Spleen (tissue), 11 donors: ENCODE measurements at regions not wholly inside any gene's neighbourhood (a gene's known extent, or its start where the extent isn't known, plus 50 kb on each side); places are given as distances from the start of the nearest gene placed in this dataset.

ENCODE experiments used
- DNase-seq: peaks from one replicate; pipeline ENCODE4 v3.0.0-alpha.2; 2020
- H3K27ac ChIP-seq, 8 donors: fragments of 200-600 bp; sonication (generic) in 7 of 8; 1 replicate in 4 of 8; 2 replicates in 4 of 8; pipeline versions ENCODE4 v1.5.0 to v1.8.0; 2016 to 2021; ENCODE audit warnings: inconsistent platforms in 4 of 8, mild to moderate bottlenecking in 4 of 8, moderate library complexity in 1 of 8
- H3K27me3 ChIP-seq, 7 donors: fragments of 200-600 bp; sonication (generic) in 6 of 7; replicated peaks in 1 of 7; 1 replicate in 4 of 7; 2 replicates in 3 of 7; pipeline versions ENCODE4 v1.5.0 to v1.8.0; 2016 to 2021; ENCODE audit warnings: inconsistent platforms in 3 of 7, mild to moderate bottlenecking in 1 of 7
- H3K36me3 ChIP-seq, 6 donors: fragments of 200-600 bp; sonication (generic) in 5 of 6; 1 replicate in 4 of 6; 2 replicates in 2 of 6; pipeline versions ENCODE4 v1.5.0 to v1.8.0; 2016 to 2021; ENCODE audit warnings: inconsistent platforms in 2 of 6
- H3K4me1 ChIP-seq, 6 donors: fragments of 200-600 bp; sonication (generic) in 5 of 6; 1 replicate in 3 of 6; 2 replicates in 3 of 6; pipeline versions ENCODE4 v1.5.0 to v1.8.0; 2016 to 2021; ENCODE audit warnings: inconsistent platforms in 3 of 6
- H3K4me3 ChIP-seq, 8 donors: fragments of 200-600 bp; sonication (generic) in 7 of 8; 1 replicate in 4 of 8; 2 replicates in 4 of 8; pipeline versions ENCODE4 v1.5.0 to v1.8.0; 2016 to 2021; ENCODE audit warnings: inconsistent platforms in 4 of 8, mild to moderate bottlenecking in 4 of 8, moderate library complexity in 2 of 8
- H3K9me3 ChIP-seq, 8 donors: fragments of 200-600 bp; sonication (generic) in 7 of 8; 1 replicate in 4 of 8; 2 replicates in 4 of 8; pipeline versions ENCODE4 v1.5.0 to v1.8.0; 2016 to 2021; ENCODE audit warnings: inconsistent platforms in 4 of 8
- CTCF ChIP-seq, 11 experiments: fragments of 200-600 bp in 7 of 11; fragments of 450-650 bp in 4 of 11; sonication (generic) in 4 of 11; IDR thresholded peaks in 8 of 11; conservative IDR thresholded peaks in 3 of 11; 1 replicate in 7 of 11; 2 replicates in 4 of 11; pipeline versions ENCODE4 v1.4.0 to v1.8.0; 2016 to 2021; ENCODE audit warnings: antibody characterized with exemption in 11 of 11, inconsistent platforms in 4 of 11, mild to moderate bottlenecking in 1 of 11
- POLR2A ChIP-seq, 3 donors: fragments of 450-650 bp; IDR thresholded peaks; one replicate each; pipeline ENCODE4 v1.5.1; 2017; ENCODE audit warnings: antibody characterized with exemption in 3 of 3, mild to moderate bottlenecking in 1 of 3
- POLR2AphosphoS5 ChIP-seq, 3 donors: sonication (generic); formaldehyde crosslinking; IDR thresholded peaks; one replicate each; pipeline ENCODE4 v1.5.1; 2017; ENCODE audit warnings: antibody characterized with exemption in 3 of 3
- WGBS, 5 donors: extraction: QIAGEN DNeasy Blood & Tissue Kit in 3 of 5; methylation state at CpG; one replicate each; pipeline versions ENCODE4 v1.1.5 to v1.1.7; 2013 to 2018; 5-methylcytosine and 5-hydroxymethylcytosine counted together
- intact Hi-C: fragments of 100-400 bp; cut with DNase I; formaldehyde crosslinking; loops from one replicate; pipeline ENCODE4 v1.15.0; 2023; ENCODE audit warnings: low total_unique reads
- donor health status: healthy with polysubstance abuse.
- donor health status: DM: no; HTN: no; CAD: no; lungs with moderate emphysema.
- donor health status: DM: no; HTN: no; CAD: no.
- donor health status: Bipolar disorder and iron deficiency.
- donor health status: healthy.
- donor health status: DM: no; HTN: no; CAD: no.
- donor health status: DM: yes; HTN: yes; CAD: no.

- H3K4me1 ChIP-seq, result no peaks in the 10 kb centered on the region
- no peaks in the 10 kb centered on the region for H3K36me3 ChIP-seq
- intact Hi-C loops, result no loop called here
- TF ChIP-seq CTCF (IDR thresholded peaks at IDR 0.05 in 8 of 11, conservative IDR thresholded peaks at IDR 0.05 in 3 of 11) (no peak), POLR2AphosphoS5 (IDR thresholded peaks at IDR 0.05) (no peak), POLR2A (IDR thresholded peaks at IDR 0.05) (no peak)
- H3K27ac ChIP-seq, result no peak overlapping the region
- peaks cover 0 to 23% (median 14%) of the 10 kb centered on the region in 8 donors for H3K9me3 ChIP-seq
- no peak overlapping the region for H3K4me3 ChIP-seq
- DNase-seq, result no peak
- no peaks in the 10 kb centered on the region for H3K27me3 ChIP-seq
- whole genome bisulfite sequencing, 5 donors, result 83 to 88% (median 85%) methylated on average over 2 of the region's 2 CpGs
Observed at GRCh38 chr2:48032765-48033164, 126.5 kb upstream of the FBXO11 start.

- DNase-seq, result no peak
- intact Hi-C loops, result no loop called here
- Histone ChIP-seq H3K9me3 (peaks cover 0 to 27% (median 16%) of the 10 kb centered on the region in 8 donors), H3K27me3 (no peaks in the 10 kb centered on the region), H3K4me3 (no peak overlapping the region), H3K4me1 (no peaks in the 10 kb centered on the region), H3K27ac (no peak overlapping the region), H3K36me3 (no peaks in the 10 kb centered on the region)
- no peak for TF ChIP-seq POLR2AphosphoS5 (IDR thresholded peaks at IDR 0.05)
- no peak for TF ChIP-seq POLR2A (IDR thresholded peaks at IDR 0.05)
- no peak for TF ChIP-seq CTCF (IDR thresholded peaks at IDR 0.05 in 8 of 11, conservative IDR thresholded peaks at IDR 0.05 in 3 of 11)
Observed at GRCh38 chr2:48034295-48034694, 128.0 kb upstream of the FBXO11 start.

GRCh38 chr2:48036312-48036711 lies 130.0 kb upstream of the FBXO11 start:
- Histone ChIP-seq H3K9me3 (peaks cover 0 to 34% (median 17%) of the 10 kb centered on the region in 8 donors), H3K27me3 (no peaks in the 10 kb centered on the region), H3K27ac (no peak overlapping the region), H3K4me3 (no peak overlapping the region), H3K4me1 (no peaks in the 10 kb centered on the region), H3K36me3 (no peaks in the 10 kb centered on the region)
- 92 to 100% (median 96%) methylated on average over 2 of the region's 2 CpGs for WGBS, 5 donors
- TF ChIP-seq POLR2AphosphoS5 (IDR thresholded peaks at IDR 0.05) (no peak), CTCF (IDR thresholded peaks at IDR 0.05 in 8 of 11, conservative IDR thresholded peaks at IDR 0.05 in 3 of 11) (no peak), POLR2A (IDR thresholded peaks at IDR 0.05) (no peak)
- intact Hi-C loops, result no loop called here
- DNase-seq, result no peak

GRCh38 chr2:48039209-48039990 lies 133.1 kb upstream of the FBXO11 start:
- WGBS, 5 donors, result 75 to 98% (median 97%) methylated on average over 3 of the region's 3 CpGs
- Histone ChIP-seq H3K4me3 (no peak overlapping the region), H3K9me3 (peaks cover 0 to 34% (median 17%) of the 10 kb centered on the region in 8 donors), H3K27me3 (no peaks in the 10 kb centered on the region), H3K27ac (no peak overlapping the region), H3K4me1 (no peaks in the 10 kb centered on the region), H3K36me3 (no peaks in the 10 kb centered on the region)
- TF ChIP-seq POLR2A (IDR thresholded peaks at IDR 0.05) (no peak), POLR2AphosphoS5 (IDR thresholded peaks at IDR 0.05) (no peak), CTCF (IDR thresholded peaks at IDR 0.05 in 8 of 11, conservative IDR thresholded peaks at IDR 0.05 in 3 of 11) (no peak)
- intact Hi-C loops, result no loop called here
- DNase-seq, result no peak
